SHP77 treated with DMSO at 0.1 percent for 48 hours (cell line): ENCODE measurements at regions not wholly inside any gene's neighbourhood (a gene's known extent, or its start where the extent isn't known, plus 50 kb on each side); places are given as distances from the start of the nearest gene placed in this dataset.

Experiments
- DNase-seq: peaks from one replicate; lab custom pipeline; 2025; lab: John Stamatoyannopoulos, UW

- peak; percentile 40 for DNase-seq
Measured at GRCh38 chr22:44366372-44367300, 53.9 kb upstream of the SHISAL1 start.

GRCh38 chr22:44365832-44366231, 53.1 kb upstream of the SHISAL1 start:
- no peak for DNase-seq

- peak; percentile 52 for DNase-seq
Measured at GRCh38 chr22:44365191-44365590, 52.4 kb upstream of the SHISAL1 start.

- DNase-seq: no peak
Measured at GRCh38 chr22:44364751-44365130, 52.0 kb upstream of the SHISAL1 start.

GRCh38 chr22:44363980-44364750, 51.4 kb upstream of the SHISAL1 start:
- DNase-seq: no peak

GRCh38 chr22:44363013-44363979, 50.5 kb upstream of the SHISAL1 start:
- DNase-seq: peak; percentile 89

GRCh38 chr22:44362249-44363012, 49.7 kb upstream of the SHISAL1 start:
- no peak for DNase-seq
